ENCODE measurements at regions not wholly inside any gene's neighbourhood (a gene's known extent, or its start where the extent isn't known, plus 50 kb on each side); places are given as distances from the start of the nearest gene placed in this dataset.
"Not testable (repeated sequence)": the region's sequence is repeated elsewhere in the genome, so short reads cannot be mapped to it uniquely, and the experiment has no call there.

DNA sequence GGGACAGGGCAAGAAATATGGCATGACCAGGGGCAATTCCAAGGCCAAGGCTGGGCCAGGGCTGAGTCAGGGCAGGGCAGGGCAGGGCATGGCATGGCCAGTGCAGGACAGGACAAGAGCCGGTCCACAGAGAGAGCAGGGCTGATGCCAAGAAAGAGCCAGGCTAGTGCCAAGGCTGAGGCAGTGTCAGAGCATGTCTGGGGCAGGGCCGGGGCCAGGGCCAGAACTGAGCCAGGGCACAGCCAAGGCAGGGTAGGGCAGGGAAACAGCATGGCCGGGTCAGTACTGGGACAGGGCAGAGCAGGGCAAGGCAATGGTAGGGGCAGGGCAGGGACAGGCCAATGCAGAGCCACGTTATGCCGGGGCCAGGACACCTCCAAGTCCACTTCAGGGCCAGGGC is 403.9 kb downstream of the ZNF33B start:
- not testable (repeated sequence) for H3K27ac ChIP-seq (ENCODE audit: low read length); H3K4me3 ChIP-seq (ENCODE audit: low read length); H3K9ac ChIP-seq (ENCODE audit: low read depth, low read length); H3K36me3 ChIP-seq (ENCODE audit: insufficient read depth, low read depth, low read length); H3K27me3 ChIP-seq (ENCODE audit: insufficient read depth, low read length); H3K4me1 ChIP-seq (ENCODE audit: insufficient read depth, low read length)
- H3K9me3 ChIP-seq (ENCODE audit: insufficient read depth, low read depth, low read length): peaks cover 19% of the 10 kb centered on the region

DNA sequence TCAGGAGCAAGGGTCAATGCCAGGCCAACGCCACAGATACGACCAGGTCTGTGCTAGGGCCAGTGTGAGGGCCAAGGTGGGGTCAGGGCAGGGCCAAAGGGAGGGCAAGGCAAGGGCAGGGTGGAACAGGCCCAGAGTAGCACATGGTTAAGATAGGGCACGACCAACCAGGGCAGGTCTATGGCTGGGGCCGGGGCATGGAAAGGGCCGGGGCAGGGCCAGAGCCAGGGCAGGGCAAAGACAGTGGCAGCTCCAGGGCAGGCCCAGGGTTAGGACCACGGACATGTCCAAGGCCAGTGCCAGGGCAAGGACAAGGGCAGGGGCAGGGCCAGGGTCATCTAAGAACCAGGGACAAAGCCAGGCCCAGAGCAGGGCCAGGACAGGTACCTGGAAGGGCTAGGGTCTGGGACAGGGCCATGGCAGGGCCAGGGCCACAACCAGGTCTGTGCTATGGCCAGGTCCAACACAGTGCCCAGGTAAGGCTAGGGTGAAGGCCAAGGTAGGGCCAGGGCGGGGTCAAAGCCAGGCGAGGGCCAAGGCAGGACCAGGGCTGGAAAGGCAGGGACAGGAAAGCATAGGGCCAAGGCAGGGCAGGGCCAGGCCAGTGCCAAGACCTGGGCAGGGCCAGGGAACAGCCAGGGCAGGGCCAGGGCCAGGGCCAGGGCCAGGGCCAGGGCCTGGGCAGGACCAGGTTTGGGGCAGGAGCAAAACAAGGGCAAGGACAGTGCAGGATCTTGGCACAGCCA is 404.7 kb downstream of the ZNF33B start:
- not testable (repeated sequence) for H3K4me3 ChIP-seq (ENCODE audit: low read length); H3K9ac ChIP-seq (ENCODE audit: low read depth, low read length); H3K27ac ChIP-seq (ENCODE audit: low read length); H3K4me1 ChIP-seq (ENCODE audit: insufficient read depth, low read length); H3K27me3 ChIP-seq (ENCODE audit: insufficient read depth, low read length); H3K36me3 ChIP-seq (ENCODE audit: insufficient read depth, low read depth, low read length)
- H3K9me3 ChIP-seq (ENCODE audit: insufficient read depth, low read depth, low read length): peaks cover 19% of the 10 kb centered on the region

DNA sequence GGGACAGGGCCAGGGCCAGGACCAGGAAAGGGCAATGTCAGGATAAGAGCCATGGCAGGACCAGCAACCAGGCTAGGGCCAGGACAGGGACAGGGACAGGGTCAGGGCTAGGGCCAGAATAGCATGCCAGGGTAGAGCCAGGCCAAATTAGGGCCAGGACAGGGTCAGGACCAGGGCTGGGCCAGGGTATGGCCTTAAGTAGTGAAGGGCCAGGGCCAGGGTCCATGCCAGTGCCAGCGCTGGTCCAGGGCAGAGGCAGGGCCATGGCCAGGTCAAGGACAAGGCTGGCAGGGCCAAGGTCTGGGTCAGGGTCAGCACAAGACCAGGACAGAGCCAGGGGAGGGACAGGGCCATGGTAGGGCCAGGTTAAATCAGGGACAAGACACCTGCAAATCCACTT is 405.4 kb downstream of the ZNF33B start:
- H3K4me1 ChIP-seq (ENCODE audit: insufficient read depth, low read length); H3K27me3 ChIP-seq (ENCODE audit: insufficient read depth, low read length); H3K27ac ChIP-seq (ENCODE audit: low read length); H3K9ac ChIP-seq (ENCODE audit: low read depth, low read length); H3K36me3 ChIP-seq (ENCODE audit: insufficient read depth, low read depth, low read length); H3K4me3 ChIP-seq (ENCODE audit: low read length): not testable (repeated sequence)
- peaks cover 24% of the 10 kb centered on the region for H3K9me3 ChIP-seq (ENCODE audit: insufficient read depth, low read depth, low read length)

DNA sequence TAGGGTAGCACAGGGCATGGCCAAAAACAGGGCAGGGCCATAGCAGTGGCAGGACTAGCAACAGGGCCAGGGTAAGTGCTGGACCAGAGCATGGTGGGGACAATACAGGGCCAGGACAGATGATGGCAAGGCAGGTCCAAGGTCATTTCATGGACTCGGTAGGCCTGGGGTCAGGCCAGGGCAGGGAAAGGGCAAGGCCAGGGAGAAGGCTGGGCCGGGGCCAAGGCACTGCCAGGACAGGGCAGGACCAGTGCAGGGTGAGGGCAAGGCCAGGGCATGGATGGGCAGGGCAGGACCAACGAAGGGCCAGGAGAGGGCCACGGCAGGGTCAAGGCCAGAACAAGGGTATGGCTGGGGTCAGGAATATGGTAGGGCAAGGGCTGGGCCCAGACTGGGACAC is 407.6 kb downstream of the ZNF33B start:
- H3K9ac ChIP-seq (ENCODE audit: low read depth, low read length); H3K27me3 ChIP-seq (ENCODE audit: insufficient read depth, low read length); H3K36me3 ChIP-seq (ENCODE audit: insufficient read depth, low read depth, low read length); H3K27ac ChIP-seq (ENCODE audit: low read length); H3K4me3 ChIP-seq (ENCODE audit: low read length); H3K4me1 ChIP-seq (ENCODE audit: insufficient read depth, low read length): not testable (repeated sequence)
- H3K9me3 ChIP-seq (ENCODE audit: insufficient read depth, low read depth, low read length): peaks cover 20% of the 10 kb centered on the region

DNA sequence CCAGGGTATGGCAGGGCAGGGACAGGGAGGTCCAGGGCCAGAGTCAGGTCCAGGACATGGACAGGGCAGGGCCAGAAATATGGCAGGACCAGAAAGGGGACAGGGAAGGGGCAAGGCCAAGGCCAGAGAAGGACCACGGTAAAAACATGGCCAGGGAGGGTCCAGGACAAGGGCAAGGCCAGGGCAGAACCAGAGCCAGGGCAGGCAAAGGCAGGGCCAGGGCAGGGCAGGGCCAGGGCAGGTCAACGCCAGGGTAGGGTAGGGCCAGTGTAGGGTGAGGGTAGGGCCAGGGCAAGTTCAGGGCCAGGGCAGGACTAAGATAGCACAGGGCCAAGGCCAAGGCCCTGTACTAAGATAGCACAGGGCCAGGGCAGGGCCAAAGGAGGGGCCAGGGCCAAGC is 408.3 kb downstream of the ZNF33B start:
- not testable (repeated sequence) for H3K27ac ChIP-seq (ENCODE audit: low read length); H3K4me1 ChIP-seq (ENCODE audit: insufficient read depth, low read length); H3K9ac ChIP-seq (ENCODE audit: low read depth, low read length); H3K27me3 ChIP-seq (ENCODE audit: insufficient read depth, low read length); H3K4me3 ChIP-seq (ENCODE audit: low read length); H3K36me3 ChIP-seq (ENCODE audit: insufficient read depth, low read depth, low read length)
- H3K9me3 ChIP-seq (ENCODE audit: insufficient read depth, low read depth, low read length): peaks cover 20% of the 10 kb centered on the region

DNA sequence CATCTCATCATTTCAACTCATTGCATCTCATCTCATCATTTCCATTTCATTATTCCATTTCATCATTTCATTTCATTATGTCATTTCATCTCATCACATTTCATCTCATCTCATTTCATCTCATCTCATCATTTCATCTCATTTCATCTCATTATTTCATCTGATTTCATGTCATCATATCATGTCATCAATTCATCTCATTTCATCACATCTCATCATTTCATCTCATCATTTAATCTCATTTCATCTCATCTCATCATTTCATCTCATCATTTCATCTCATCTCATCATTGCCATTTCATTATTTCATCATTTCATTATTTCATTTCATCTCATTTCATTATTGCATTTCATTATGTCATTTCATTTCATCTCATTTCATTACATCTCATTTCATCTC is 410.5 kb downstream of the ZNF33B start:
- H3K27ac ChIP-seq (ENCODE audit: low read length); H3K27me3 ChIP-seq (ENCODE audit: insufficient read depth, low read length); H3K4me3 ChIP-seq (ENCODE audit: low read length); H3K36me3 ChIP-seq (ENCODE audit: insufficient read depth, low read depth, low read length); H3K4me1 ChIP-seq (ENCODE audit: insufficient read depth, low read length); H3K9ac ChIP-seq (ENCODE audit: low read depth, low read length): not testable (repeated sequence)
- peaks cover 33% of the 10 kb centered on the region for H3K9me3 ChIP-seq (ENCODE audit: insufficient read depth, low read depth, low read length)

DNA sequence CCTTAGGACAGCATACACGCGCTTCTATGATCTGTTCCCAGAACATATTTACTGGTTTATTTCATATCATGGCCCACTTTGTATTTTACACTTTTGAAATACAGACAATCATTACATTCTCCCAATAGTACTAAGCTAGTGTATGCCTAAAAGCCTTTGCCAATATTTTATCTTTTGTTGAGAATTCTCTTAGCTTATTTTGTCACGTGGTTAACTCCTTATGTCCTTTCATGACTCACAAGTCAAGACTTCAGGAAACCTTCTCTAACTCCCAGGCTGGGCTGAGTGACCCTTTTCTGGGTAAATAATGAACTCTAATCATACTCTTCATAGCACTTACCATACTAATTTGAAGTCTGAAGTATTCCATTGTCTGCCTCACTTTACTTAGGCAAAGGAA is 444.8 kb downstream of the ZNF33B start:
- H3K9ac ChIP-seq (ENCODE audit: low read depth, low read length); H3K27ac ChIP-seq (ENCODE audit: low read length); H3K36me3 ChIP-seq (ENCODE audit: insufficient read depth, low read depth, low read length); H3K4me3 ChIP-seq (ENCODE audit: low read length); H3K4me1 ChIP-seq (ENCODE audit: insufficient read depth, low read length); H3K27me3 ChIP-seq (ENCODE audit: insufficient read depth, low read length): not testable (repeated sequence)
- H3K9me3 ChIP-seq (ENCODE audit: insufficient read depth, low read depth, low read length): peaks cover 22% of the 10 kb centered on the region; the same call in 1 of the 2 replicates

DNA sequence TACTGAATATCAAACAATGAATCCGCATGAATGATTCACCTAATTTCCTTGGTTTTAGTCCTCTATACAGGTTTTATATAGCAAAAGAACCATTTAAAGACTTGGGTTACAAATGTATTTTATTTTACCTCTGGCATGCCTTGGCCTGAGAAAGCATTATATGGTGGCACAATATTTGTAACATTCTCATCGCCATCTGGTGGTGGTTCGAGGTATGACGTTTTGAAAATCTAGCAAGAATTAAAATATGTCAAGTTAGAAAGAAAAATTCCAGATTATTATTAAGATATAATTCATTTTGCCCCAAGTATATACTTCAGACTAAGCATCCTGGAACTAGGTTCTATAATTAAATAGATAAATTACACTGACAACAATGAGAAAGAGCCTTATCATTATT is 445.9 kb downstream of the ZNF33B start:
- H3K27me3 ChIP-seq (ENCODE audit: insufficient read depth, low read length); H3K36me3 ChIP-seq (ENCODE audit: insufficient read depth, low read depth, low read length); H3K9ac ChIP-seq (ENCODE audit: low read depth, low read length); H3K27ac ChIP-seq (ENCODE audit: low read length); H3K4me3 ChIP-seq (ENCODE audit: low read length); H3K4me1 ChIP-seq (ENCODE audit: insufficient read depth, low read length): not testable (repeated sequence)
- H3K9me3 ChIP-seq (ENCODE audit: insufficient read depth, low read depth, low read length): peaks cover 30% of the 10 kb centered on the region

DNA sequence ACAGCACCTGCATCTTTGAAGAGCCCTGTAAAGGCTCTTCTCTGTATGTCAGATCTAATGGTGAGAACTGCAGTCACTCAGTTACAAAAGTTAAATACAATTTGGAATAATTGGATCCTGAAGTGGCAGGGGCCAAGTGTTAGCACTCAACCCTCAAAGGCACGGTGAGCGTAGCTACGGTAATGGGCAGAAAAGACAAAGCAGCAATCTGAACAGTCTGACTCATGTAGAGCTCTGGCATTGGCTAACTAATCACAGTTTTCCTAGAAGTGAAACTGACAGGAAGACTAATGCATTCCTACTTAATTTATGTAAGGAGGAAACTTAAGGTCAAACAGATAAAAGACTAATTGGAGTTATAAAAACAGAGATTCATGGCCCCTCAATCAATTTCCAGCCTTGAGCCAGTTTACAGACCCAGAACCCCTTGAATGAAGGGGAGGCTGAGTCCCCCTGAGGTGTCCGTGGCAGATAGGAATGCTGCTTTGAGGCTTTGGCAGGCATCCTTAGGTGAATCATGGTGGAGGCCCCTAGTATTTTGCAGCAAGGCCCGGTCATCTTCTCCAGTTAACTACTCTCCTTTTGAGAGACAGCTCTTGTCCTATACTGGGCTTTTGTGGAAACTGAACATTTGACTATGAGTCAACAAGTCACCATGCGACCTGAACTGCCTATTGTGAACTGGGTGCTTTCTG is 450.7 kb downstream of the ZNF33B start:
- H3K27me3 ChIP-seq (ENCODE audit: insufficient read depth, low read length); H3K27ac ChIP-seq (ENCODE audit: low read length); H3K36me3 ChIP-seq (ENCODE audit: insufficient read depth, low read depth, low read length); H3K9ac ChIP-seq (ENCODE audit: low read depth, low read length); H3K4me1 ChIP-seq (ENCODE audit: insufficient read depth, low read length); H3K4me3 ChIP-seq (ENCODE audit: low read length): not testable (repeated sequence)
- H3K9me3 ChIP-seq (ENCODE audit: insufficient read depth, low read depth, low read length): peaks cover 12% of the 10 kb centered on the region

DNA sequence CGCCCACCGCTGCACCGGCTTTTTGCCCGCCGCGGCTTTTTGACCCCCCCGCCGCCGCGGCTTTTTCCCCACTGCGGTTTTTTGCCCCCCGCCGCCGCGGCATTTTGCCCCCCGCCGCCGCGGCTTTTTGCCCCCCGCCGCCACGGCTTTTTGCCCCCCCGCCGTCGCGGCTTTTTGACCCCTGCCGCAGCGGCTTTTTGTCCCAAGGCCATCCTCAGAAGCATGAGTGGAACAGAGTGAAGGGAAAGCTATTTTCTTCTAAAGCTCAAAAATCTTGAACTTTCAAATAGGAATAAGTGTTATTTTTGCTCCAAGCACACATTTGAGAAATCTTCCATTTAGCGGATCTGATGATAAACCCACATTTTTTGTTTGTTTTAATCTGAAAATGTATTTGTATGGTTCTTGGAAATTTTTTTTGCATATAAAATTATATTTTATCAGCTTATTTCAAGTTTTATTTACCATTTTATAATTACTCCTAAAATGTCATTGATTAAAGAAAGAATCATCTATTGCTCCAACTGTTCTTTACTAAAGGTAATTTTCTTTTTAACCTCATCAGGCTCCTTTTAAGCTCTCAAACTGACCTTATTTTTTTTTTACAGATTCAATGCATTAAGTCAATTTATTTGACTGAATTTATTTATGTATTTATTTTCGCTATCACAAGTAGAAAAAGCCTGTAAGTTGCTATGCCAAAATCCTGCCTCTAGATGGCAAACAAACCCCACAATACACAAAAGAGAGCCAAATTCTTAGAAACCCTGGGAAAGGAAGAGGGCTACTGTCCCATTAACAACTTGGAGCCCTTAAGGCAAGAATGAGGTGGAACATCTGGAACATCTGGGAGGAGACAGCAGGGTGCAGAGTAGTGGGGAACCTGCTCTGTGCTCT is 460.3 kb downstream of the ZNF33B start:
- not testable (repeated sequence) for H3K9ac ChIP-seq (ENCODE audit: low read depth, low read length); H3K27ac ChIP-seq (ENCODE audit: low read length); H3K36me3 ChIP-seq (ENCODE audit: insufficient read depth, low read depth, low read length); H3K4me1 ChIP-seq (ENCODE audit: insufficient read depth, low read length); H3K4me3 ChIP-seq (ENCODE audit: low read length); H3K27me3 ChIP-seq (ENCODE audit: insufficient read depth, low read length)
- peaks cover 39% of the 10 kb centered on the region for H3K9me3 ChIP-seq (ENCODE audit: insufficient read depth, low read depth, low read length)

DNA sequence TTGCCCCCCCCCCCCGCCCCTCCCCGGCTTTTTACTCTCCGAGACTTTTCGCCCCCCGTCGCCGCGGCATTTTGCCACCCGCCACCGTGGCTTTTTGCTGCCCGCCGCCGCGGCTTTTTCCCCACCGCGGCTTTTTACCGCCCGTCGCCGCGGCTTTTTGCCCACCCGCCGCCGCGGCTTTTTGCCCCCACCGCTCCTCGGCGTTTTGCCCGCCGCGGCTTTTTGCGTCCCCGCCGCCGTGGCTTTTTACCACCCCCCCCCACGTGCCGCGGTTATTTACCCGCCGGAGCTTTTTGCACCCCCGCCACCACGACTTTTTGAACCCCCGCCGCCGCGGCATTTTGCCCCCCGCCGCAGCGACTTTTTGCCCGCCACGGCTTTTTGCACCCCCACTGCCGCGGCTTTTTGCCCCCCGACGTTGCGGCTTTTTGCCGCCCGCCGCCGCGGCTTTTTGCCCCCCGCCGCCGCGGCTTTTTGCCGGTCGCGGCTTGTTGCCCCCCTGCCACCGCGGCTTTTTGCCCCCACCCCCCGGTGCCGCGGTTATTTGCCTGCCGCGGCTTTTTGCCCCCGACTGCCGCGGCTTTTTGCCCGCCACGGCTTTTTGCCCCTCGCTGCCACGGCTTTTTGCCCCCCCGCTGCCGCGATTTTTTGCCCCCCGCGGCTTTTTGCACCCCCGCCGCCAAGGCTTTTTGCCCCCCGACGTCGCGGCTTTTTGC is 461.1 kb downstream of the ZNF33B start:
- no peak overlapping the region for H3K4me3 ChIP-seq (ENCODE audit: low read length)
- H3K36me3 ChIP-seq (ENCODE audit: insufficient read depth, low read depth, low read length): no peaks in the 10 kb centered on the region
- peaks cover 47% of the 10 kb centered on the region for H3K9me3 ChIP-seq (ENCODE audit: insufficient read depth, low read depth, low read length)
- no peaks in the 10 kb centered on the region for H3K27me3 ChIP-seq (ENCODE audit: insufficient read depth, low read length)
- H3K4me1 ChIP-seq (ENCODE audit: insufficient read depth, low read length): no peaks in the 10 kb centered on the region
- H3K27ac ChIP-seq (ENCODE audit: low read length): no peak overlapping the region
- H3K9ac ChIP-seq (ENCODE audit: low read depth, low read length): no peak overlapping the region

Measured in iPS-20b (cell line).